Calu3 (cell line): ENCODE measurements at regions not wholly inside any gene's neighbourhood (a gene's known extent, or its start where the extent isn't known, plus 50 kb on each side); places are given as distances from the start of the nearest gene placed in this dataset.

ENCODE experiments used
- BruUV-seq: library from RNA; stranded (reverse); fragments of 400-500 nt; replicated peaks from 2 replicates; lab custom pipeline; 2021; lab: Mats Ljungman, UMichigan
- CTCF ChIA-PET: fragments of 300-600 bp; sonication (Branson Sonifier 250); formaldehyde crosslinking; loops from one replicate; lab custom pipeline; 2022; ENCODE audit warnings: antibody characterized with exemption; lab: Charles Lee
- DNase-seq: peaks from one replicate; pipeline ENCODE4 v3.0.0; 2022
- H3K27ac Mint-ChIP-seq: one replicate; pipeline ENCODE4 v1.8.0; 2022; ENCODE audit warnings: mixed read lengths; ENCODE audit not compliant: unreplicated experiment
- H3K27me3 Mint-ChIP-seq: one replicate; pipeline ENCODE4 v1.8.0; 2022; ENCODE audit warnings: mixed read lengths; ENCODE audit not compliant: unreplicated experiment
- H3K36me3 Mint-ChIP-seq: one replicate; pipeline ENCODE4 v1.8.0; 2022; ENCODE audit warnings: mild to moderate bottlenecking, moderate library complexity, mixed read lengths; ENCODE audit not compliant: insufficient read depth, unreplicated experiment
- H3K4me1 Mint-ChIP-seq: one replicate; pipeline ENCODE4 v1.8.0; 2022; ENCODE audit warnings: mild to moderate bottlenecking, low read depth, mixed read lengths; ENCODE audit not compliant: unreplicated experiment
- H3K4me3 Mint-ChIP-seq: one replicate; pipeline ENCODE4 v1.8.0; 2022; ENCODE audit warnings: mild to moderate bottlenecking, low read depth, moderate library complexity, mixed read lengths; ENCODE audit not compliant: unreplicated experiment
- H3K9me3 Mint-ChIP-seq: one replicate; pipeline ENCODE4 v1.8.0; 2022; ENCODE audit warnings: low read depth, mixed read lengths; ENCODE audit not compliant: unreplicated experiment
- CTCF ChIP-seq: fragments of 200-600 bp; IDR thresholded peaks from one replicate; pipeline ENCODE4 v1.8.0; 2022; ENCODE audit warnings: antibody characterized with exemption; ENCODE audit not compliant: unreplicated experiment
- intact Hi-C: fragments of 100-400 bp; cut with micrococcal nuclease; formaldehyde crosslinking; loops from one replicate; pipeline ENCODE4 v1.10.0; 2022; ENCODE audit not compliant: unreplicated experiment

DNA sequence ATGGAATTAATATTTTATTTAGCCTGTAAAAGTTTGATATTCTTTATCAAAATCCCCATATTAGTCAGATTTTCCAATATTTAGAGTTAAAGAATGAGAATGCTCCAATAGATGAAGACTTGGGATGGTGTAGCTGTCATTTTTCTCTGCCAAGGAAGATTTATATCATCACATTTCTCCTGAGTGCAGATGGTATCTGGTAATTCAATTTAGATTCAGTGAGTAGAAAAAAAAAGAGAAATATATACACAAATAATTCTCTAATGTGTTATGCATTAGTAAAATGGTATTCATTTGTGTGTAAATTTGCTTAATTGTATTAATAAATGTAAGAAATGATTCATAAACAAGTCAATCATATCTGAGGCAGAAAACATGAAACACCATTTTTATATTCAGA lies 1508.7 kb upstream of the PCDH20 start:
- no peak for DNase-seq
- Mint-ChIP-seq H3K4me3 (no peak overlapping the region), H3K27me3 (no peaks in the 10 kb centered on the region), H3K27ac (no peak overlapping the region), H3K4me1 (no peaks in the 10 kb centered on the region), H3K9me3 (no peaks in the 10 kb centered on the region), H3K36me3 (no peaks in the 10 kb centered on the region)
- intact Hi-C loops = no loop called here
- no TSS peak for BruUV-seq
- TF ChIP-seq CTCF = no peak
- CTCF ChIA-PET = no interaction called here

DNA sequence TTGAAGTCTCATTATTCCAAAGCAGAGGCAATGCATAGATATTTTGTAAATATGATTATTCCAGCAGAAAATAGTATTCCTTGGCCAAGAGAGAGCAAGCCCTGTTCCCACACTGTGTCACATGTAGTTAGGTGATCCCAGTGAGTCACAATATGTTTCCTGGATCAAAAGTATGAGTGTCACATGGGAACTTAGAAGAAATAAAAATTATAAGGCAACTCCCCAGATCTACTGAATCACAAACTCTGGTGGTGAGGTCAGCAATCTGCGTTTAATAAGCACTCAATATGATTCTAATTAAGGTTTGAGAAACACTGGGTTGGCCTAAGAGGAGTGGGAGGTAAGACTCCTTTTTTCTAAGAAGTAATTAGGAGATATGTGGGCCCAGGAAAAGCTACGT lies 1504.5 kb upstream of the PCDH20 start:
- BruUV-seq = no TSS peak

DNA sequence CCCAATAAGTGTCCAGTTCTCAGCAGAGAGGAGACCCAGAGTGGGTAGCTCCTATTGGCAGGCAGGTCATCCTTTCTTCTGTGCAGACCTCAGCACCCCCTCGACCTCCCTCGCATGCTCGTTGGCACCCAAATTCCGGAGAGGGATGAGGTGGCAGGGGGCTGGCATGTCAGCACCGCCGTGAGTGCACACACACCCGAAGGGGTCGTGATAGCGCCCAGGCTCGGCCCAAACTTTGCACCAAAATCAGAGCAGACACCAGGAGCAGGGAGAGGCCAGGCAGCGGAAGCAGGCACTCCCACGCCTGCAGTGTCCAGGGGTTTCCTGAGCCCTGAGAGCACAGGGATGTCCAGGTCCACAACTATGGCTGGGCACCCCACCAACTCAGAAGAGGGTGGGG lies 1503.8 kb upstream of the PCDH20 start:
- H3K9me3 Mint-ChIP-seq = no peaks in the 10 kb centered on the region
- DNase-seq = no peak
- H3K27ac Mint-ChIP-seq = no peak overlapping the region
- H3K27me3 Mint-ChIP-seq = no peaks in the 10 kb centered on the region
- no peaks in the 10 kb centered on the region for H3K36me3 Mint-ChIP-seq
- H3K4me3 Mint-ChIP-seq = no peak overlapping the region
- no peaks in the 10 kb centered on the region for H3K4me1 Mint-ChIP-seq
- CTCF ChIA-PET = no interaction called here
- intact Hi-C loops = no loop called here
- no TSS peak for BruUV-seq
- TF ChIP-seq CTCF = no peak

More for the DNA sequence above, 1504.5 kb upstream of the PCDH20 start:
- H3K4me3 Mint-ChIP-seq = no peak overlapping the region
- intact Hi-C loops = no loop called here
- no peaks in the 10 kb centered on the region for H3K9me3 Mint-ChIP-seq
- DNase-seq = no peak
- H3K27me3 Mint-ChIP-seq = no peaks in the 10 kb centered on the region
- no peaks in the 10 kb centered on the region for H3K36me3 Mint-ChIP-seq
- CTCF ChIA-PET = no interaction called here
- no peaks in the 10 kb centered on the region for H3K4me1 Mint-ChIP-seq
- no peak overlapping the region for H3K27ac Mint-ChIP-seq
- no peak for TF ChIP-seq CTCF

DNA sequence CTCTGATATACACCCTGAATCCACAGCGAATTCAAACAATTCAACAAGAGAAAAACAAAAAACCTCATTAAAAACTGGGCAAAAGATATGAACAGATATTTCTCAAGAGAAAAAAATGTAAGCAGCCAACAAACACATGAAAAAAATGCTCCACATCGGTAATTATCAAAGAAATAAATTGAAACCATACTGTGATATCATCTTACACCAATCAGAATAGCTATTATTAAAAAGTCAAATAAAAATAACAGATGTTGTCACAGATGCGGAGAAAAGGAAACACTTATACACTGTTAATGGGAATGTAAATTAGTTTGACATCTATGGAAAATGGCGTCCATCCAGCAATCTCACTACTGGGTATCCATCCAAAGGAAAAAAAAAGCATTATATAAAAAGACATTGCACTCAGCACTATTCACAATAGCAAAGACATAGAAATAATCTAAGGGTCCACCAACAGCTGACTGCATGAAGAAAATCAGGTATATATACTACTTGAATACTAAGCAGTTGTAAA lies 1495.0 kb upstream of the PCDH20 start:
- BruUV-seq = no TSS peak
- H3K4me1 Mint-ChIP-seq = no peaks in the 10 kb centered on the region
- H3K27me3 Mint-ChIP-seq = no peaks in the 10 kb centered on the region
- no peak for DNase-seq
- no peaks in the 10 kb centered on the region for H3K9me3 Mint-ChIP-seq
- CTCF ChIA-PET = no interaction called here
- TF ChIP-seq CTCF = no peak
- intact Hi-C loops = no loop called here
- no peaks in the 10 kb centered on the region for H3K36me3 Mint-ChIP-seq
- H3K27ac Mint-ChIP-seq = no peak overlapping the region
- H3K4me3 Mint-ChIP-seq = no peak overlapping the region
